ENCODE measurements at regions not wholly inside any gene's neighbourhood (a gene's known extent, or its start where the extent isn't known, plus 50 kb on each side); places are given as distances from the start of the nearest gene placed in this dataset.

- DNase-seq, result no peak
- Histone ChIP-seq H3K9ac (ENCODE audit: low read length) (no peak overlapping the region), H3K27me3 (ENCODE audit: control insufficient read depth in 1 of 2, insufficient read depth in 1 of 2, low read length in 2 of 2) (no peaks in the 10 kb centered on the region), H2BK12ac (ENCODE audit: low read length in 2 of 2) (no peak overlapping the region), H3K14ac (ENCODE audit: low read length in 2 of 2) (no peak overlapping the region), H2AFZ (ENCODE audit: low read depth, low read length) (no peak overlapping the region), H3K27ac (ENCODE audit: low read length, poor library complexity, severe bottlenecking) (no peak overlapping the region), H4K91ac (ENCODE audit: low read length) (no peak overlapping the region), H2BK5ac (ENCODE audit: low read depth, low read length, poor library complexity, severe bottlenecking) (no peak overlapping the region), H2BK120ac (ENCODE audit: low read depth, low read length) (no peak overlapping the region), H3K4me2 (ENCODE audit: low read length, poor library complexity, severe bottlenecking) (no peak overlapping the region), H2BK15ac (ENCODE audit: low read depth, poor library complexity, severe bottlenecking) (no peak overlapping the region), H3K4me3 (ENCODE audit: insufficient read depth in 1 of 2, low read depth in 1 of 2, low read length in 2 of 2) (no peak overlapping the region), H3K18ac (ENCODE audit: low read depth in 1 of 2, low read length in 2 of 2) (no peak overlapping the region), H3K36me3 (ENCODE audit: control insufficient read depth in 1 of 2, insufficient read depth in 2 of 2, low read depth in 1 of 2, low read length in 2 of 2) (no peaks in the 10 kb centered on the region), H3K4me1 (ENCODE audit: control insufficient read depth, insufficient read depth, low read depth, low read length) (no peaks in the 10 kb centered on the region), H3K4ac (ENCODE audit: low read depth in 1 of 2, low read length in 2 of 2) (no peak overlapping the region), H2AK5ac (ENCODE audit: low read length, severe bottlenecking) (no peak overlapping the region), H3K23ac (ENCODE audit: low read length in 2 of 2) (no peak overlapping the region), H3K79me1 (replicated peaks; ENCODE audit: low read length, poor library complexity, severe bottlenecking) (no peaks in the 10 kb centered on the region), H4K8ac (ENCODE audit: low read length) (no peak overlapping the region), H3K9me3 (ENCODE audit: control insufficient read depth, low read length) (peaks cover 9% of the 10 kb centered on the region)
- no CpG with 5 or more reads among the region's 2 CpGs for WGBS
Measured at GRCh38 chr3:137324114-137324513, 366.3 kb downstream of the IL20RB start.

- H3K14ac ChIP-seq (ENCODE audit: low read length in 2 of 2), result no peak overlapping the region
- H3K9ac ChIP-seq (ENCODE audit: low read length), result no peak overlapping the region
- no peak overlapping the region for H2BK5ac ChIP-seq (ENCODE audit: low read depth, low read length, poor library complexity, severe bottlenecking)
- H4K8ac ChIP-seq (ENCODE audit: low read length), result no peak overlapping the region
- no peak overlapping the region for H4K91ac ChIP-seq (ENCODE audit: low read length)
- H2BK12ac ChIP-seq (ENCODE audit: low read length in 2 of 2), result no peak overlapping the region
- no peak overlapping the region for H3K4me2 ChIP-seq (ENCODE audit: low read length, poor library complexity, severe bottlenecking)
- H3K36me3 ChIP-seq (ENCODE audit: control insufficient read depth in 1 of 2, insufficient read depth in 2 of 2, low read depth in 1 of 2, low read length in 2 of 2), result no peaks in the 10 kb centered on the region
- no peak overlapping the region for H3K4ac ChIP-seq (ENCODE audit: low read depth in 1 of 2, low read length in 2 of 2)
- H3K27me3 ChIP-seq (ENCODE audit: control insufficient read depth in 1 of 2, insufficient read depth in 1 of 2, low read length in 2 of 2), result no peaks in the 10 kb centered on the region
- H2AFZ ChIP-seq (ENCODE audit: low read depth, low read length), result no peak overlapping the region
- no peak overlapping the region for H3K23ac ChIP-seq (ENCODE audit: low read length in 2 of 2)
- H3K27ac ChIP-seq (ENCODE audit: low read length, poor library complexity, severe bottlenecking), result no peak overlapping the region
- no peak overlapping the region for H3K4me3 ChIP-seq (ENCODE audit: insufficient read depth in 1 of 2, low read depth in 1 of 2, low read length in 2 of 2)
- no peaks in the 10 kb centered on the region for H3K4me1 ChIP-seq (ENCODE audit: control insufficient read depth, insufficient read depth, low read depth, low read length)
- H3K18ac ChIP-seq (ENCODE audit: low read depth in 1 of 2, low read length in 2 of 2), result no peak overlapping the region
- 75% methylated on average over 2 of the region's 3 CpGs for WGBS
- DNase-seq, result no peak
- peaks cover 8% of the 10 kb centered on the region for H3K9me3 ChIP-seq (ENCODE audit: control insufficient read depth, low read length)
- H2BK120ac ChIP-seq (ENCODE audit: low read depth, low read length), result no peak overlapping the region
- no peak overlapping the region for H2AK5ac ChIP-seq (ENCODE audit: low read length, severe bottlenecking)
- H2BK15ac ChIP-seq (ENCODE audit: low read depth, poor library complexity, severe bottlenecking), result no peak overlapping the region
- no peaks in the 10 kb centered on the region for H3K79me1 ChIP-seq (replicated peaks; ENCODE audit: low read length, poor library complexity, severe bottlenecking)
Measured at GRCh38 chr3:137325170-137325569, 367.4 kb downstream of the IL20RB start.

- H3K79me1 ChIP-seq (replicated peaks; ENCODE audit: low read length, poor library complexity, severe bottlenecking), result no peaks in the 10 kb centered on the region
- no peak overlapping the region for H3K23ac ChIP-seq (ENCODE audit: low read length in 2 of 2)
- H3K27ac ChIP-seq (ENCODE audit: low read length, poor library complexity, severe bottlenecking), result no peak overlapping the region
- 66% methylated on average over 3 of the region's 3 CpGs for WGBS
- no peak overlapping the region for H4K91ac ChIP-seq (ENCODE audit: low read length)
- no peak overlapping the region for H3K4me3 ChIP-seq (ENCODE audit: insufficient read depth in 1 of 2, low read depth in 1 of 2, low read length in 2 of 2)
- no peak overlapping the region for H3K14ac ChIP-seq (ENCODE audit: low read length in 2 of 2)
- no peak overlapping the region for H2BK12ac ChIP-seq (ENCODE audit: low read length in 2 of 2)
- H2BK120ac ChIP-seq (ENCODE audit: low read depth, low read length), result no peak overlapping the region
- H3K9me3 ChIP-seq (ENCODE audit: control insufficient read depth, low read length), result peaks cover 3% of the 10 kb centered on the region
- no peak overlapping the region for H3K4ac ChIP-seq (ENCODE audit: low read depth in 1 of 2, low read length in 2 of 2)
- no peak overlapping the region for H3K18ac ChIP-seq (ENCODE audit: low read depth in 1 of 2, low read length in 2 of 2)
- no peaks in the 10 kb centered on the region for H3K36me3 ChIP-seq (ENCODE audit: control insufficient read depth in 1 of 2, insufficient read depth in 2 of 2, low read depth in 1 of 2, low read length in 2 of 2)
- no peak overlapping the region for H2BK5ac ChIP-seq (ENCODE audit: low read depth, low read length, poor library complexity, severe bottlenecking)
- H4K8ac ChIP-seq (ENCODE audit: low read length), result no peak overlapping the region
- H3K4me1 ChIP-seq (ENCODE audit: control insufficient read depth, insufficient read depth, low read depth, low read length), result no peaks in the 10 kb centered on the region
- H3K27me3 ChIP-seq (ENCODE audit: control insufficient read depth in 1 of 2, insufficient read depth in 1 of 2, low read length in 2 of 2), result no peaks in the 10 kb centered on the region
- H2AFZ ChIP-seq (ENCODE audit: low read depth, low read length), result no peak overlapping the region
- no peak overlapping the region for H2BK15ac ChIP-seq (ENCODE audit: low read depth, poor library complexity, severe bottlenecking)
- no peak overlapping the region for H3K4me2 ChIP-seq (ENCODE audit: low read length, poor library complexity, severe bottlenecking)
- no peak for DNase-seq
- no peak overlapping the region for H3K9ac ChIP-seq (ENCODE audit: low read length)
- no peak overlapping the region for H2AK5ac ChIP-seq (ENCODE audit: low read length, severe bottlenecking)
Measured at GRCh38 chr3:137325934-137326333, 368.2 kb downstream of the IL20RB start.

- Histone ChIP-seq H3K18ac (ENCODE audit: low read depth in 1 of 2, low read length in 2 of 2) (no peak overlapping the region), H2BK120ac (ENCODE audit: low read depth, low read length) (no peak overlapping the region), H3K4me1 (ENCODE audit: control insufficient read depth, insufficient read depth, low read depth, low read length) (no peaks in the 10 kb centered on the region), H3K4me3 (ENCODE audit: insufficient read depth in 1 of 2, low read depth in 1 of 2, low read length in 2 of 2) (no peak overlapping the region), H2BK5ac (ENCODE audit: low read depth, low read length, poor library complexity, severe bottlenecking) (no peak overlapping the region), H3K27ac (ENCODE audit: low read length, poor library complexity, severe bottlenecking) (no peak overlapping the region), H3K79me1 (replicated peaks; ENCODE audit: low read length, poor library complexity, severe bottlenecking) (no peaks in the 10 kb centered on the region), H2AK5ac (ENCODE audit: low read length, severe bottlenecking) (no peak overlapping the region), H3K23ac (ENCODE audit: low read length in 2 of 2) (no peak overlapping the region), H4K91ac (ENCODE audit: low read length) (no peak overlapping the region), H3K36me3 (ENCODE audit: control insufficient read depth in 1 of 2, insufficient read depth in 2 of 2, low read depth in 1 of 2, low read length in 2 of 2) (no peaks in the 10 kb centered on the region), H2AFZ (ENCODE audit: low read depth, low read length) (no peak overlapping the region), H2BK12ac (ENCODE audit: low read length in 2 of 2) (no peak overlapping the region), H3K9ac (ENCODE audit: low read length) (no peak overlapping the region), H3K14ac (ENCODE audit: low read length in 2 of 2) (no peak overlapping the region), H3K4me2 (ENCODE audit: low read length, poor library complexity, severe bottlenecking) (no peak overlapping the region), H3K27me3 (ENCODE audit: control insufficient read depth in 1 of 2, insufficient read depth in 1 of 2, low read length in 2 of 2) (no peaks in the 10 kb centered on the region), H3K4ac (ENCODE audit: low read depth in 1 of 2, low read length in 2 of 2) (no peak overlapping the region), H4K8ac (ENCODE audit: low read length) (no peak overlapping the region), H2BK15ac (ENCODE audit: low read depth, poor library complexity, severe bottlenecking) (no peak overlapping the region), H3K9me3 (ENCODE audit: control insufficient read depth, low read length) (peaks cover 9% of the 10 kb centered on the region)
- DNase-seq, result no peak
- 75% methylated on average over 1 of the region's 5 CpGs for WGBS
Measured at GRCh38 chr3:137329594-137329993, 371.8 kb downstream of the IL20RB start.

Data from mesenchymal stem cell (in vitro differentiated cells and primary cell).